Activated CD4-positive, alpha-beta T cell treated with anti-CD3 and anti-CD28 coated beads, Interleukin-2, amount 50 U/mL, for 16 hours (primary cell): ENCODE measurements at regions not wholly inside any gene's neighbourhood (a gene's known extent, or its start where the extent isn't known, plus 50 kb on each side); places are given as distances from the start of the nearest gene placed in this dataset.
"Not testable (repeated sequence)": the region's sequence is repeated elsewhere in the genome, so short reads cannot be mapped to it uniquely, and the experiment has no call there.

ENCODE experiments used
- DNase-seq: peaks from one replicate; pipeline ENCODE4 v3.0.0-alpha.2; 2020

GRCh38 chr5:169531631-169532030 is 51.9 kb upstream of the SPDL1 start:
- no peak for DNase-seq

DNA sequence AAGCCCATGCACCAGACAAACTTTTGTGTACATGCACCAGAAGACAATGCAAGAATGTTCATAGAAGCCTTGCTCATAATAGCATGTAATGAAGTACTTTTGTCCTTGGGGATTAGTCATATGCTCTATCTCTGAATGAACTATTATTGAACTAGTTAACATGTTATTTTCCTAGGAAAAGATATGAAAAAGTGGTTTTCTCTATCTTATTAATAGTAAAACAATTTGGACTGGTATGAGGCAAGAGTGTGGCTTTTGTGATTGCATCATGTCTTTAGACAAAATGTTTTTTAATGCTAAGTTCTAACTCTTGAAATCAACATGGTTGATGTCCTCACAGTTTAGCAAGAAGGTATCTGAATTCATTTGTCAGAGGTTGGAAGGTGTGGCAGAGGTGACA is 55.7 kb upstream of the SPDL1 start:
- DNase-seq: no peak

DNA sequence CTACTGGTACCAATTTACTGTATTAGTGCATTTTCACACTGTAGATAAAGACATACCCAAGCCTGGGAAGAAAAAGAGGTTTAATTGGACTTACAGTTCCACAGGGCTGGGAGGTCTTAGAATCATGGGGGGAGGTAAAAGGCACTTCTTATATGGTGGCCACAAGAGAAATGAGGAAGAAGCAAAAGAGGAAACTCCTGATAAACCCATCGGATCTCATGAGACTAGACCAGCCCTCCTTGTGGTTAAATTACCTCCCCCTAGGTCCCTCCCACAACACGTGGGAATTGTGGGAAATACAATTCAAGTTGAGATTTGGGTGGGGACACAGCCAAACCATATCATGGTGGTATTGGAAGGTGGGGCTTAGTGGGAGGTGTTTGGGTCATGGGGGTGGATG is 56.5 kb upstream of the SPDL1 start:
- no peak for DNase-seq

DNA sequence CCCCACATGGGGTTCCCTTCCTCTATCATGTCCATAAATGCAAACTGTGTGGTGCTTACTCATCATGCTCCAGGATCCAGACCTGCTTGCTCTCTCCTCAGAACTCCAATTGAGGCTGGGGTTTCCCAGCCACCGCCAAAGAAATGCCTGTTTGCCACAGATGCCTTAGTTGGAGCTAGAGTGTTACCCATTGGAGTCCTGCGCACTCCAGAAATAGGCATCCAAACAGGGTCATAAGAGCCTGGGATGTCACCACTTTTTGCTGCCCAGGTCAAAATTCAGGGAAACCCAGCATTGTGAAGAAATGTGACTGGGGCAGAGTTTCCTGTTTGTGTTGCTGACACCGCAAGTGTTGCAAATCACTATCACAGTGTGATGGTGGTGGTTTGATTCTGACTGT is 60.7 kb upstream of the SPDL1 start:
- no peak for DNase-seq

GRCh38 chr5:169521366-169521983 is 62.1 kb upstream of the SPDL1 start:
- no peak for DNase-seq

DNA sequence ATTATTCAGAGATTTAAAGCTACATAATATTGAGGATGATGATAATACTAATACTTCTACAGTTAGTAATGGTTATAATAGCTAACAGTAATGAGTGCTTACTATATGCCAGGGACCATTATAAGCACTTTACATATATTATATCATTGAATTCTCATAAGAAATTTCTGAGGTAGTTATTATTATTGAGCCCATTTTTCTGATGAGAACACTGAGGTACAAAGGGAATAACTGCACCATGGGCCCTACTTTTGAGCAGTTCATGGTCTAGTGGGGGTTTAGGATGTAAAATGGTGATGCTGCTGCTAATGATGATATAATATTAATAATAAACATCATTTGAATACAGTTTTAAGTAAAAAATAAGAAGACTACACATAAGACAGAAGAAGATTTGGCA is 64.2 kb upstream of the SPDL1 start:
- no peak for DNase-seq

DNA sequence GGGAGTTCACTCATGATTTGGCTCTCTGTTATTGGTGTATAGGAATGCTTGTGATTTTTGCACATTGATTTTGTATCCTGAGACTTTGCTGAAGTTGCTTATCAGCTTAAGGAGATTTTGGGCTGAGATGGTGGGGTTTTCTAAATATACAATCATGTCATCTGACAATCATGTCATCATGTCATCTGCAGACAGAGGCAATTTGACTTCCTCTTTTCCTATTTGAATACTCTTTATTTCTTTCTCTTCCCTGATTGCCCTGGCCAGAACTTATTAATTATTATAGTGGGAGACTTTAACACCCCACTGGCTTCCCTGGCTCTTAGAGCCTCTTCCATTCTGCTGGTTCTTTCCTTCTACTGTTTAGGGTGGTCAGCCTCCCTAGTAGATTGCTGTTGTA is 64.8 kb upstream of the SPDL1 start:
- DNase-seq: not testable (repeated sequence)

DNA sequence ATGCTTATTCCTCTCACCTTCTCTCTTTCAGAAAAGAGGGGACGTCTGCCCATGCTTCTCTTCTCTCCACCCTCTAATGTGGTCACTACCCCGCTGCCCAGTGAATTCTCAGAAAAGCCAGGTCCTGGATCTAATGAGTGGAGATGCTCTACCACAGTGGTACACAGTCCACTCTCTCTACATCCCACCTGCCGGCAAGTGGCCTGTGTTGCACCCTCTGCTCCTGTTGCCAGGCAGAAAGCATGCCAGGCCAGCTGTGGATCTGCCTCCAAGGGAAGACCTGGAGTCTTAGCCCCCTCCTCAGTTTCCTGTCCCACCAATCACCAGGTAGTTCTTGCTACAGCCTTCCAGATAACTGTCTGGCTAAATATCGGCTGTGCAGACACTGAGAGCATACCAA is 71.2 kb upstream of the SPDL1 start:
- DNase-seq: no peak

DNA sequence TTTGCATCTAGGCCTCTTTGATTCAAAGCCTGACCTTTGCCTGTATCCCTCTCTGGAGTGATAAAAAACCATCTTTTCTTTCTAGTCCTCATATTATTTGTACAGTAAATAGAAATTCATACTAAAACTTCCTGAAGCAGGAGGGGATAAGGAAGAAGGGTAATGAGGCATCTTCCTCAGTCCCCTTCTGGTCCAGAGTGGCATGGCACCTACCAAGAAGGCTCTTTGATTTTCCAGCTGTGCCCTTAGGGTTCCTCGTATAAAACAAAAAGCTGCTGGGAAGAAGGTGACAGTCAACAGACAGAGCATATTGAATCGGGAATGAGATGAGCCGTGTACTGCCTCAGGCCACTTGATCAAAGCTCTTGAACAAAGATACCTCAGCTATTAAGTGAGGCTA is 71.9 kb upstream of the SPDL1 start:
- no peak for DNase-seq

GRCh38 chr5:169507051-169507450 is 76.5 kb upstream of the SPDL1 start:
- DNase-seq: no peak

- DNase-seq: no peak
Observed at GRCh38 chr5:169503886-169504285, 79.7 kb upstream of the SPDL1 start.

- DNase-seq: no peak
Observed at GRCh38 chr5:169499990-169500505, 83.5 kb upstream of the SPDL1 start.

DNA sequence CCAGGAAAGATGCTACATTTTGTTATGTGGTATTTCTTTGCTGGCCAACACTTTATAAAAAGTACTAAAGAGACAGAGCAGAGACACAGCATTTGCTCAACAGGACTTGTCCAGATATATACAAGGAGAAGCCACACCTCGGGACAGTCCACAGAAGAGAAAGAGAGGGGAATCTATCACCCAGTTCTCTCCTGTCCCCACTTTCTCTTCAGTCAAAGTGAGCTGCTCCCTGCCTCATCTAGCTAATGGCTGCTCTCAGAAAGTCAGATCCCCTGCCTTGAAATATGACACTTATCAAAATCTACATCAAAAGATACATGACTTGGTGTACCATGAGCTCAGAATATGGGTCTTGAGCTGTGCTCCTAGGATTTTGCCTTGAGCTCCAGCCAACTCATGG is 86.7 kb upstream of the SPDL1 start:
- no peak for DNase-seq

DNA sequence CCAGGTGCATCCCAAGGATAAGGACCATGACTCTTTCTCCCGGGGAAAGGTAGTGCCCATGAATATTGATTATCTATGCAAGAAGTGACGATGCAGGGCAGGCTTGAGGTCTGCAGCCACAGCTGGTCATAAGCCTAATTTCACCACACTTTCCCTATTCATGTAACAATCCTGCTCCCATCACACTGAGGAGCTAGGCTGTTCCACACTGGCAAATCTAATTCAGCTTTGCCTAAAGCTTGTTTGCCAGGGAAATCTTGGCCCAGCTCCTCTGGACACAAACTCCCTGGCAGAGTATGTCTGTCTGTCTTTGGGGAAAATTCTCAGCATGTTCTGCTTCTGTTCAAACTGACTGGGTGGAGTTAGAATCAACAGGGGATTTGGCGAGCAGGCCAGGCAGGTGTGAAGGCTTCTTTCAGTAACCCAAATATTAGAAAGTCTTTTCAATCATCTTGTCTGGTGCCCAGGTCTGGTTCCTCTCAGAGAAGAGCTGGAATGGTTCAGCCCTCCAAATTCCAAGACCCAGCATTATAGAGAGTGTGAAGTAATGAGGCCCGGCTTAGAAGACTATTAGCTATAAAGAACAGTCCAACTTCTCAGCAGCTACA is 88.5 kb upstream of the SPDL1 start:
- no peak for DNase-seq

DNA sequence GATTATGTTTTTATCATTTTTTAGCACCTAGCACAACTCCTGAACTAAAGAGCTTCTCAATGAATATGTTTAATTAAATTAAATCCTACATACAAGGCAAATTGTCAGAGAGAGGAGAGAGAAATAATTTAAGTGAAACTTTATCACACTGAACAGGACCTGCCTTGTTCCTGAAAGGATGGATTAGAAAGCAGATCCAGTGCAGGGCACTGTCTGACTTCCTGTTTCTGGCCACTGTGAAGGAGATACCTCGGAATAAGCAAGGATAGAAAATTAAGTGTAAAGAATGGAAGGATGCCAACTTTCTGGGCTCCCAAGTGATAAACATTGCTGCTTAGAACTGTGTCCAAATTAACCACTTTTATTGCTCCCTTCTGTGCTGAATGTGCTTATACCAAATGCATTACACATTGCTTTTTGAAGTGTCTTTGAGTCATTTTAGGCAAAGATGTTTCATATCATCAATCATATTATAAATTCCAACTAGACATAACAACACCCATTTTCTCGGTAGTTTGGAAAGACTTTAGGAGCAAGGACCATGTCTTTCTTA is 89.1 kb upstream of the SPDL1 start:
- no peak for DNase-seq

- DNase-seq: no peak
Observed at GRCh38 chr5:169474226-169474625, 109.3 kb upstream of the SPDL1 start.

- DNase-seq: no peak
Observed at GRCh38 chr5:169472544-169472943, 111.0 kb upstream of the SPDL1 start.

- DNase-seq: no peak
Observed at GRCh38 chr5:169471021-169471420, 112.6 kb upstream of the SPDL1 start.

GRCh38 chr5:169467041-169467771 is 116.4 kb upstream of the SPDL1 start:
- no peak for DNase-seq

GRCh38 chr5:169460896-169461295 is 122.7 kb upstream of the SPDL1 start:
- DNase-seq: no peak

GRCh38 chr5:169460123-169460522 is 123.5 kb upstream of the SPDL1 start:
- DNase-seq: no peak

- no peak for DNase-seq
Observed at GRCh38 chr5:169458221-169458620, 125.4 kb upstream of the SPDL1 start.

DNA sequence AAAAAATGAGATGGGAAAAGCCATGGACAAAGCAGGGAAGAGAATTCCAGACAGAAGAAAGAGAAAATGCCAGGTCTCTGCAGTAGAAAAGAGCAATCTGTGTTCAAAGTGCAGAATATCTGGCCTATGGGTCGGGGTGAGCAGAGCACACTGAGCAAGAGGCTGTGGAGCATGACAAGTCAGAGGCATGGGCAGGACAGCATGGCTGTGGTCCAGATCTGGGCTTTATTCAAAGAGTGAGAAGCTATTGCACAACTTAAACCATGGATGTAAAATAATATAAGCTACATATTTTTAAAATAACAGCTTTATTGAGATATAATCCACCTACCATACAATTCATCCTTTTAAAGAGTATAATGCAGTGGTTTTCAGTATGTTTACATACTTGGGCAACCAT is 133.1 kb upstream of the SPDL1 start:
- DNase-seq: no peak

GRCh38 chr5:169448826-169449225 is 134.7 kb upstream of the SPDL1 start:
- DNase-seq: no peak
